ENCODE measurements at regions not wholly inside any gene's neighbourhood (a gene's known extent, or its start where the extent isn't known, plus 50 kb on each side); places are given as distances from the start of the nearest gene placed in this dataset.

GRCh38 chr7:156435486-156436231, 204.9 kb upstream of the RNF32 start:
- POLR2A ChIA-PET, result no interaction called here
- Mint-ChIP-seq H3K4me1 (no peaks in the 10 kb centered on the region), H3K27me3 (peaks cover 1% of the 10 kb centered on the region), H3K27ac (no peak overlapping the region), H3K4me3 (no peak overlapping the region), H3K9me3 (no peaks in the 10 kb centered on the region), H3K36me3 (ENCODE audit: low read depth) (no peaks in the 10 kb centered on the region)
- CTCF ChIA-PET, result no interaction called here
- TF ChIP-seq, protein P1, sequence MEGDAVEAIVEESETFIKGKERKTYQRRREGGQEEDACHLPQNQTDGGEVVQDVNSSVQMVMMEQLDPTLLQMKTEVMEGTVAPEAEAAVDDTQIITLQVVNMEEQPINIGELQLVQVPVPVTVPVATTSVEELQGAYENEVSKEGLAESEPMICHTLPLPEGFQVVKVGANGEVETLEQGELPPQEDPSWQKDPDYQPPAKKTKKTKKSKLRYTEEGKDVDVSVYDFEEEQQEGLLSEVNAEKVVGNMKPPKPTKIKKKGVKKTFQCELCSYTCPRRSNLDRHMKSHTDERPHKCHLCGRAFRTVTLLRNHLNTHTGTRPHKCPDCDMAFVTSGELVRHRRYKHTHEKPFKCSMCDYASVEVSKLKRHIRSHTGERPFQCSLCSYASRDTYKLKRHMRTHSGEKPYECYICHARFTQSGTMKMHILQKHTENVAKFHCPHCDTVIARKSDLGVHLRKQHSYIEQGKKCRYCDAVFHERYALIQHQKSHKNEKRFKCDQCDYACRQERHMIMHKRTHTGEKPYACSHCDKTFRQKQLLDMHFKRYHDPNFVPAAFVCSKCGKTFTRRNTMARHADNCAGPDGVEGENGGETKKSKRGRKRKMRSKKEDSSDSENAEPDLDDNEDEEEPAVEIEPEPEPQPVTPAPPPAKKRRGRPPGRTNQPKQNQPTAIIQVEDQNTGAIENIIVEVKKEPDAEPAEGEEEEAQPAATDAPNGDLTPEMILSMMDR (IDR thresholded peaks at IDR 0.05), result no peak
- DNase-seq (no peak), ATAC-seq (ENCODE audit: low read depth) (no peak)
- intact Hi-C loops (cut with micrococcal nuclease), result no loop called here

DNA sequence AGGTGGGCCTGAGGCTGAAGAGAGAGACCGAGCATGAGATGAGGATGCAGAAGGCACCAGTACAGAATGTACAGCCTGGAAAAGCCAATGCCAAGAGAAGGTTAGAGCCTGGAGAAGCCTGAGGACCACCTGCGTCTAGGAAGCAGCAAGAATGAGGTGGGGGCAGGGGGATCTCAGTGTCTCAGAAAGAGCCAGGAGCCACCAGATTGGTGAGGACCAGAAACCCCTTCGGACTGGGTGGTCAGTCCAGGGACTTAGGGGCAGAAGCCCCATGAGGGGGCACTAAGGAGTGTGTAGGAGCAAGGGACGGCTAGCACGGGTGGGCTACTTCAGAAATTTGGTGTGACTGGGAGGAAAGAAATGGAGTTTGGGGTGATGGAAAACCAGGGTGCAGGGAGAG, 205.9 kb upstream of the RNF32 start:
- ChIA-PET POLR2A (no interaction called here), CTCF (no interaction called here)
- H3K9me3 Mint-ChIP-seq, result no peaks in the 10 kb centered on the region
- TF ChIP-seq, protein P1 (IDR thresholded peaks at IDR 0.05), result no peak
- DNase-seq, result no peak
- H3K27ac Mint-ChIP-seq, result no peak overlapping the region
- peaks cover 2% of the 10 kb centered on the region for H3K27me3 Mint-ChIP-seq
- no peak overlapping the region for H3K4me3 Mint-ChIP-seq
- no peaks in the 10 kb centered on the region for H3K4me1 Mint-ChIP-seq
- intact Hi-C loops (cut with micrococcal nuclease), result no loop called here
- no peaks in the 10 kb centered on the region for H3K36me3 Mint-ChIP-seq (ENCODE audit: low read depth)
- ATAC-seq (ENCODE audit: low read depth), result no peak

- POLR2A ChIA-PET, result no interaction called here
- Mint-ChIP-seq H3K36me3 (ENCODE audit: low read depth) (no peaks in the 10 kb centered on the region), H3K27ac (no peak overlapping the region), H3K4me1 (no peaks in the 10 kb centered on the region), H3K4me3 (no peak overlapping the region), H3K9me3 (no peaks in the 10 kb centered on the region), H3K27me3 (peaks cover 2% of the 10 kb centered on the region)
- TF ChIP-seq, protein P1 (IDR thresholded peaks at IDR 0.05), result no peak
- intact Hi-C loops (cut with micrococcal nuclease), result no loop called here
- DNase-seq, result no peak
- ATAC-seq (ENCODE audit: low read depth), result no peak
- CTCF ChIA-PET, result no interaction called here
These were observed 208.6 kb upstream of the RNF32 start for GRCh38 chr7:156432018-156432417.

- Mint-ChIP-seq H3K4me3 (no peak overlapping the region), H3K4me1 (no peaks in the 10 kb centered on the region), H3K9me3 (no peaks in the 10 kb centered on the region), H3K27me3 (peaks cover 2% of the 10 kb centered on the region), H3K36me3 (ENCODE audit: low read depth) (no peaks in the 10 kb centered on the region), H3K27ac (no peak overlapping the region)
- TF ChIP-seq, protein P1 (IDR thresholded peaks at IDR 0.05), result no peak
- CTCF ChIA-PET, result no interaction called here
- intact Hi-C loops (cut with micrococcal nuclease), result no loop called here
- POLR2A ChIA-PET, result no interaction called here
- DNase-seq (no peak), ATAC-seq (ENCODE audit: low read depth) (no peak)
These were observed 210.5 kb upstream of the RNF32 start for GRCh38 chr7:156430109-156430508.

- Mint-ChIP-seq H3K4me3 (no peak overlapping the region), H3K27me3 (peaks cover 2% of the 10 kb centered on the region), H3K36me3 (ENCODE audit: low read depth) (no peaks in the 10 kb centered on the region), H3K4me1 (no peaks in the 10 kb centered on the region), H3K9me3 (no peaks in the 10 kb centered on the region), H3K27ac (no peak overlapping the region)
- POLR2A ChIA-PET, result no interaction called here
- ATAC-seq (ENCODE audit: low read depth) (no peak), DNase-seq (no peak)
- TF ChIP-seq, protein P1 (IDR thresholded peaks at IDR 0.05), result no peak
- intact Hi-C loops (cut with micrococcal nuclease), result no loop called here
- CTCF ChIA-PET, result no interaction called here
These were observed 211.1 kb upstream of the RNF32 start for GRCh38 chr7:156429514-156429913.

Data from activated B cell treated with CpG ODN at 0.5 μM for 24 hours (primary cell).